Endodermal cell (in vitro differentiated cells): ENCODE measurements at regions not wholly inside any gene's neighbourhood (a gene's known extent, or its start where the extent isn't known, plus 50 kb on each side); places are given as distances from the start of the nearest gene placed in this dataset.
A peak's percentile ranks its signal among the peaks of the same experiment; 100 is the strongest.

ENCODE experiments used
- DNase-seq: peaks from one replicate; pipeline ENCODE4 v3.0.0-alpha.2; 2017
- H3K27ac ChIP-seq: 2 replicates; pipeline ENCODE4 v1.5.1; 2013; ENCODE audit warnings: mild to moderate bottlenecking, low read depth, low read length, moderate library complexity
- H3K27me3 ChIP-seq: 2 replicates; pipeline ENCODE4 v1.6.1; 2013; ENCODE audit warnings: mild to moderate bottlenecking, low read length, moderate library complexity; ENCODE audit not compliant: insufficient read depth, control insufficient read depth, poor library complexity, severe bottlenecking
- H3K36me3 ChIP-seq: 2 replicates; pipeline ENCODE4 v1.7.0; 2013; ENCODE audit warnings: mild to moderate bottlenecking, low read length, moderate library complexity; ENCODE audit not compliant: control insufficient read depth, insufficient read depth
- H3K4me1 ChIP-seq: one replicate; pipeline ENCODE4 v1.7.0; 2013; ENCODE audit warnings: low read length; ENCODE audit not compliant: control insufficient read depth, insufficient read depth
- H3K4me3 ChIP-seq: 2 replicates; pipeline ENCODE4 v1.5.1; 2013; ENCODE audit warnings: mild to moderate bottlenecking, low read length, moderate library complexity
- H3K9ac ChIP-seq: 2 replicates; pipeline ENCODE4 v1.6.1; 2013; ENCODE audit warnings: mild to moderate bottlenecking, low read length, moderate library complexity; ENCODE audit not compliant: poor library complexity, severe bottlenecking; ENCODE audit errors: extremely low read depth
- H3K9me3 ChIP-seq: 2 replicates; pipeline ENCODE4 v1.6.1; 2013; ENCODE audit warnings: mild to moderate bottlenecking, low read length, moderate library complexity; ENCODE audit not compliant: control insufficient read depth
- H3K27ac Mint-ChIP-seq: 2 replicates; pipeline ENCODE4 v1.8.0; 2020; ENCODE audit warnings: mixed read lengths
- H3K27me3 Mint-ChIP-seq: 2 replicates; pipeline ENCODE4 v1.8.0; 2021; ENCODE audit warnings: mild to moderate bottlenecking, mixed read lengths; ENCODE audit not compliant: insufficient read depth
- H3K36me3 Mint-ChIP-seq: 2 replicates; pipeline ENCODE4 v1.8.0; 2020; ENCODE audit warnings: low read depth, mixed read lengths
- H3K4me1 Mint-ChIP-seq: 2 replicates; pipeline ENCODE4 v1.8.0; 2020; ENCODE audit warnings: mixed read lengths
- H3K4me3 Mint-ChIP-seq: 2 replicates; pipeline ENCODE4 v1.8.0; 2020; ENCODE audit warnings: mild to moderate bottlenecking, moderate library complexity, mixed read lengths
- H3K9me3 Mint-ChIP-seq: 2 replicates; pipeline ENCODE4 v1.8.0; 2020; ENCODE audit warnings: mild to moderate bottlenecking, mixed read lengths
- WGBS, 2 experiments: methylation state at CpG; one replicate each; pipeline versions ENCODE4 v1.1.5 to v1.1.7; 2013; ENCODE audit warnings: missing lambda C conversion rate in 2 of 2, mixed read lengths in 1 of 2; ENCODE audit not compliant: insufficient coverage in 1 of 2, insufficient read length in 1 of 2; 5-methylcytosine and 5-hydroxymethylcytosine counted together
- TF ChIP-seq, protein P1 (sequence below): fragments of 200-600 bp; sonication (generic); conservative IDR thresholded peaks from 2 replicates; pipeline ENCODE4 v1.5.0; 2021; ENCODE audit warnings: antibody characterized with exemption, mild to moderate bottlenecking

DNA sequence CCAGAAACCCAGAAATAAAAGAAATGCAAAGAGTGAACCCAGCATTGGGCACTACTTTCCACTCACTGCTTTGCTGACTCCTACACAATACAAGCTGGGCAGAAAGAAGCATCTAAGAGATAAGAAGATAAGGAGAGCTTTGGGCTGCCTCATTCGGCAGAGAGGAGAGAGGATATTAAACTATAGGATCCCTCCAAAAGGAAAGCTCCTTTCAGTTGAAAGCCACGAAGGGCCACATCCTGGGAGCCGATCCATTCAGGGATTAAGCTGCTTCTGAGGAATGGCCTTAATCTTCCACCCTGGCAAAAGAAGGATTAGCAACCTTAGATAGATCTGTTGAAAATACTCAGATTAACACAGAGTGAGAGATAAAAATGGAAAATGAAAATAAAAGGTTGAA, 274.9 kb upstream of the PPP2R3A start:
- 25% methylated on average over 3 of the region's 3 CpGs; no CpG with 5 or more reads in 1 of the 2 experiments for WGBS, 2 experiments
- peaks cover 7% of the 10 kb centered on the region for H3K4me1 ChIP-seq
- peaks cover 28% of the 10 kb centered on the region for H3K4me1 Mint-ChIP-seq
- peaks cover 72% of the 10 kb centered on the region for H3K27me3 ChIP-seq
- H3K27me3 Mint-ChIP-seq = peaks cover 45% of the 10 kb centered on the region
- DNase-seq = peak; percentile 68
- H3K9me3 Mint-ChIP-seq = peaks cover 2% of the 10 kb centered on the region
- H3K9ac ChIP-seq = no peak overlapping the region
- no peaks in the 10 kb centered on the region for H3K36me3 Mint-ChIP-seq
- no peak overlapping the region for H3K27ac ChIP-seq
- peak overlapping the region; percentile 7 for H3K27ac Mint-ChIP-seq
- no peak overlapping the region for H3K4me3 ChIP-seq
- TF ChIP-seq, protein P1, sequence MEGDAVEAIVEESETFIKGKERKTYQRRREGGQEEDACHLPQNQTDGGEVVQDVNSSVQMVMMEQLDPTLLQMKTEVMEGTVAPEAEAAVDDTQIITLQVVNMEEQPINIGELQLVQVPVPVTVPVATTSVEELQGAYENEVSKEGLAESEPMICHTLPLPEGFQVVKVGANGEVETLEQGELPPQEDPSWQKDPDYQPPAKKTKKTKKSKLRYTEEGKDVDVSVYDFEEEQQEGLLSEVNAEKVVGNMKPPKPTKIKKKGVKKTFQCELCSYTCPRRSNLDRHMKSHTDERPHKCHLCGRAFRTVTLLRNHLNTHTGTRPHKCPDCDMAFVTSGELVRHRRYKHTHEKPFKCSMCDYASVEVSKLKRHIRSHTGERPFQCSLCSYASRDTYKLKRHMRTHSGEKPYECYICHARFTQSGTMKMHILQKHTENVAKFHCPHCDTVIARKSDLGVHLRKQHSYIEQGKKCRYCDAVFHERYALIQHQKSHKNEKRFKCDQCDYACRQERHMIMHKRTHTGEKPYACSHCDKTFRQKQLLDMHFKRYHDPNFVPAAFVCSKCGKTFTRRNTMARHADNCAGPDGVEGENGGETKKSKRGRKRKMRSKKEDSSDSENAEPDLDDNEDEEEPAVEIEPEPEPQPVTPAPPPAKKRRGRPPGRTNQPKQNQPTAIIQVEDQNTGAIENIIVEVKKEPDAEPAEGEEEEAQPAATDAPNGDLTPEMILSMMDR = no peak
- no peaks in the 10 kb centered on the region for H3K36me3 ChIP-seq
- H3K4me3 Mint-ChIP-seq = no peak overlapping the region
- no peaks in the 10 kb centered on the region for H3K9me3 ChIP-seq

GRCh38 chr3:135691240-135691639, 274.3 kb upstream of the PPP2R3A start:
- TF ChIP-seq, protein P1 = no peak
- peaks cover 2% of the 10 kb centered on the region for H3K9me3 Mint-ChIP-seq
- peaks cover 27% of the 10 kb centered on the region for H3K4me1 Mint-ChIP-seq
- H3K27ac Mint-ChIP-seq = no peak overlapping the region
- WGBS, 2 experiments = 92 to 100% methylated on average over 1 of the region's 1 CpG
- Histone ChIP-seq H3K9me3 (no peaks in the 10 kb centered on the region), H3K27ac (no peak overlapping the region), H3K4me1 (peaks cover 7% of the 10 kb centered on the region), H3K4me3 (no peak overlapping the region), H3K27me3 (peaks cover 66% of the 10 kb centered on the region), H3K9ac (no peak overlapping the region), H3K36me3 (no peaks in the 10 kb centered on the region)
- no peak overlapping the region for H3K4me3 Mint-ChIP-seq
- no peak for DNase-seq
- no peaks in the 10 kb centered on the region for H3K36me3 Mint-ChIP-seq
- H3K27me3 Mint-ChIP-seq = peaks cover 45% of the 10 kb centered on the region

DNA sequence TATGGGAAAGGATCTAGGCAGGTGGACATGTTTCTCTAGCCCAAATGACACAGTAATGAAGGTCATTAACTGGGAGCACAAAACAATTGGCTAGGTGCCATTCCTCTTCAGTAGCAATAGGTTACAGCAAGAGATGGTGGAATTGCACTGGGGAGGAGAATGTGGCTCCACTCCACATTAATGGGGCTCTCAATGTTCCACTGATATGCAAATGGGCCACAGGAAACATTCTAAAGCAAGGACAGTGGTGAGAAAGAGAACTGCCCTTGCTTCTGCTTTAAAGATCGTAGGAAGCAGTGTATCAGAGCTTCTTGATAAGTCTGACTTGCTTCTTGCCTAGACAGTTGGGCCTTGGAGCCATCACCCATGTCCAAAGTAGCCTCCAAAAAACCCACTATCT, 271.4 kb upstream of the PPP2R3A start:
- Mint-ChIP-seq H3K4me3 (no peak overlapping the region), H3K9me3 (no peaks in the 10 kb centered on the region), H3K27ac (no peak overlapping the region), H3K4me1 (peaks cover 20% of the 10 kb centered on the region), H3K27me3 (peaks cover 29% of the 10 kb centered on the region), H3K36me3 (no peaks in the 10 kb centered on the region)
- no peak for DNase-seq
- Histone ChIP-seq H3K36me3 (no peaks in the 10 kb centered on the region), H3K4me3 (no peak overlapping the region), H3K4me1 (peaks cover 7% of the 10 kb centered on the region), H3K9me3 (no peaks in the 10 kb centered on the region), H3K9ac (no peak overlapping the region), H3K27ac (no peak overlapping the region), H3K27me3 (peaks cover 54% of the 10 kb centered on the region)
- WGBS, 2 experiments = 77 to 100% methylated on average over 1 of the region's 1 CpG
- TF ChIP-seq, protein P1 = peak; percentile 29
